Right kidney (tissue), 1 donor: ENCODE measurements at regions not wholly inside any gene's neighbourhood (a gene's known extent, or its start where the extent isn't known, plus 50 kb on each side); places are given as distances from the start of the nearest gene placed in this dataset.

ENCODE experiments used
- DNase-seq: peaks from one replicate; pipeline ENCODE4 v3.0.0-alpha.2; 2016

DNA sequence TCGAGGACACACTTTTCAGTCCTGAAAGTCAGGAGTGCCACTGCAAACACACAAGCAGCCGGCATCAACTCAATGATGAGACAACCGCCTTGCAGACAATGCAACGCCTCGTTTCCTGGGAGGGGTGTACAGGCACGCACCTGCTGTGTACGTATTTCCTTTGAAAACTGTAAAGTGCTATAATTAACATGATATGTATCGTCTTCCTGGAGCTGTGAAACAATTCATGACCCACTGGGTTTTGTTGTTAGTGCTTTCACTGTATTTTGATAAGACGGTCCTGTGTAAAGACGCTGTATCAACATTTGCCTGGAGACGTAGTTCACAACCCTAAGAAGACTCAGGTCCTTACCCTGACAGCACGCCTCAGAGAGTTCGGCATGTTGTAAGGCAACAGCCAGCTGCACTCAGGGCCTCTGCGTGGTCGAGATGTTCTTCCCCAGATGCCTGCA is 105.7 kb upstream of the ANO1 start:
- DNase-seq = no peak

DNA sequence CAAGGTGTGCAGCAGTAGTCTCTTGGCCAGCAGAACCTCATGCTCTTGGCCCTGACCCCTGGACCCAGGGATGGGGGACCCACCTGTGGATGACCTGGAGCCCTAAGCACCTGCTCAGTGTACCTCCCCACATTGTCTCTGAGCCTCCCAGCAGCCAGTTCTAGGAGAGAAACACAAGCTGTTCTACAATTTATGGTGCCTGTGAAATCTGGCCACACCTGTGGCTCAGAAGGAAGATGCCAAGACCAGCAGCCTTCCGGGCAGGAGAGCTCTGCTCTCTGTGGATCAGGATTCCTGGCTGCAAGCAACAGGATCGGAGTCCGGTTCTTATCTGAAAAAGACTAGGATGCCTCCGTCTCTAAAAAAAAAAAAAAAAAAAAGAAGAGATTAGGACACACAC is 103.6 kb upstream of the ANO1 start:
- DNase-seq = no peak

DNA sequence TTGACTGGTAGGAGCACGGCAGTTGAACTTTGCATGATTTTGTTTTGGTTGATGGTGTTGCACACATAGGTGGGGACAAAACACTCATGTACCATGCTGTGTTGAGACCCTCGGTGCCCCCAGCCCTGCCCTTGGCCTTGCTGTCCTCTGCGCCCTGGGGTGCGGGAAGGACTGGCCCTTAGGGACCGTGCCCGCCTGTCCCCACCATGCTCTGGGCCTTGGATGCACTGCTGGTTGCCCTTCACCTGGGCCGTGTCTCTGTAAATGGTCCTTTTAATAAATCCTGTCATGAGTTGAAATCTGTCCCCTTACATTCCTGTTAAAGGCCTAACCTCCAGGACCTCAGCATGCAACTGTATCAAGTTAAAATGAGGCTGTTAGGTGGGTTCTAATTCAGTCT is 102.3 kb upstream of the ANO1 start:
- no peak for DNase-seq

DNA sequence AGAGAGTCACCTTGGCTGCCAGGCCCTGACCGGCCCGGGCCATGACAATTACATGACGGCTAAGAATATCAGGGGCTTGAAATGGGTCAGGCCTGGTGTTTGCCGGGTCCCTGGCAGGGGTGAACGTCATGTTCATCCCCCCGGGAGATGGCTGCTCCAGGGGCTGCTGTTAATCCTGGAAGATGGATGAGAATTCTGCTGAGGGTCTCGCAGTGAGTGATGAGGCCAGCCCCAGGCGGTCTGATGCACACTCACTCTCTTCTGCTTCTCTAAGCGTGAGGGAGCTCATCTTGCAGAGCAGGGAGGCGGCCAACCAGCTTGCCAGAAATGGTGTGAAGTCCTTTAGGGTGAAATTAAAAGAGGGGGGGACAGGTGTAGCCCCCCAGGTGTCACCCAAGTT is 101.3 kb upstream of the ANO1 start:
- no peak for DNase-seq

DNA sequence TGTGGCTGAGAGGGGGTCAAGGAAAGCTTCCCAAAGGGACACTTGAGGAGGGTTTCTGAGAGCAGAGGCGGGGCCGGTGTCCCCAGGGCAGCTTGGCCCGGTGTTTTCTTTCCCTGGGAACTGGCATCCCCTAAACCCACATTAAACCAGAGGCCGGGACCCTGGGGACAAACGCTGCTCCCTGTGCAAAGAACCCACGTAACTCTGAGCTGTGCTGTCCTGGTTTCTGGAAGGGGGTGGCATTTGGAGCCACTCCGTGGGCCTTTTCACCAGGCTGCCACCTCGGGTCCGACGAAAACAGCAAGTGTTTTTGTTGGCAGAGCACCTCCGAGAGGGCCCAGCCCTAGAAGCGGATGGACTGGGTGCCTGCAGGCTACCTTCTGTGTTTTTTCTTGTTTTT is 100.2 kb upstream of the ANO1 start:
- DNase-seq = no peak

DNA sequence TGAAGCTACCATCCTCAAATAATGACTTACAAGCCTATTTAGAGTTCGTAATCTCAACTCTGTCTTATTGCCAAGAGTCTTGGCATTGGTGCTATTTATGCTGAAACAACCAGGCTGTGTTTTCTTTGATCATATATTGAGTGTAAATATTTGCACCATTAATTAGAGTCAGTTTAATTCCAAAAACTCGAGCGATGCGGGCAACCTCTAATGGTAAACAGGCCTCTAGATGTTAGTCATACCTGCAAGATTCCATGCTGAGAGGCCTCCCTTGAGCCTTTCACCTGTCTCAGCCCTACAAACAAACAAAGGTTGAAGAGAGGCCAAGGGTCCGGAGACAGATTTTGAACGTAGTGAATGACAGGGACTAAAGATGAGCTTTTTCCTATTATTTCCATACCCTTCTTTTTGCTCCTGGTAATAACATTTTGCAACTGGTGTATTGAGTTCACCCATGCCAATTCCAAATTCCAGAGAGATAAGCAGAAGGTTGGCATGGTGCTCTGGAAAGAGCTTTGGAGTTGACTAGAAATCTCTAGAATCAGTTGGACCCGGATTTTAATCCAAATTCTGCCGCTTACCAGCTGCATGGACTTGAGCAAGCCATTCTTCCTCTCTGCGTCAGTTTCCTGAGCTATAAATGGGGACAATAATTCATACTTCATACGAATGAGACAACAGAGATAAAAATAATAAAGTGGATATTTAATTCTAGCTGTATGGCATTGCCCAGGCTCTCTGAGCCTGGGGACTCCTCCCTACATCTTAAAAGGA is 99.1 kb upstream of the ANO1 start:
- DNase-seq = no peak

DNA sequence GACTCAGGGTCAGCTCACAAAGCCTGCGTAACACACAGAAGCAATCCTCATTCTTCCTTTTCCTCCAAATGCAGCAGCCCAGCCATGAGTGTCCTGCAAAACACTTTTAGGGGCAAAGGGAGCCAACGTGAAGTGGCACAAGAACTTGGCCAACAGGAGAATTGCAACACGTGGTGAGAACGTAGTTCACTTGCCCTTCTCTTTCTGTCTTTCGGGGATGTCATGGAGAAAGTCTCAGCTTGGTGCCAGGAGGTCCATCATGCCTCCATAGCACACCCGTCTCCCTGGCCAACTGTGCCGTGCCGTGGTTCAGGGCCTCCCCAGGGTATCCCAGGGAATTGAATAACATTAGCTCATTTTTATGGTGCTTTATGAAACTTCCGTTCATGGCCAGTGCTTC is 98.5 kb upstream of the ANO1 start:
- no peak for DNase-seq

DNA sequence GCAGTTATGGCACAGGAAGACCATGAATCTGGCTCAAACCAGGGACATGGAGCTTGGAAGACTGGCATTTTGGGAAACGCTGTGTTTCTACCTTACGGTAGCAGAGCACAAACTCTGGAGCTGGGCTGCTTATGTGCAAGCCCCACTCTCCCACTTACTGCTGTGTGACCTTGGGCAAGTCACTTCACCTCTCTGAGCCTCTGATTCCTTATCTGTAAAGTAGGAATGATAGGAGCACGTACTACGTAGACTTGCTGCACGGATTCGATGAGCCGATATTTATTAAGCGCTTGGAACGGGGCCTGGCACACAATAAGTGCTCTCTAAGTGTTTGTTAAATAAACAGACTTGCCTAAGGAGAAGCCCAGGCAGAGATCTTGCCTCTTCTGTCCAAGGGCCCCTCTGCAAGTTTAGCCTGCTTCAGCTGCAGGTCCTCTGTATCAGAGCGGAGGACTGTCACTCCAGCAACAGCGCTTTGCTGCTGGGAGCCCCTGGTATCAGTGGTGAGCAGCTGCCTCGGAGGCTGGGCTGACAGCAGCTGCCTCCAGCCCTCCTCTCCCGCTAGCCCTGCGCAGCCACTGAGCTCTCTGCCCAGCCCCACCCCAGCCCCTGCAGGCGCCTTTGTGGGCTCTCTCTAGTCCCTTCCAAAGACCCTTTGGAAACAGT is 96.9 kb upstream of the ANO1 start:
- DNase-seq = no peak

DNA sequence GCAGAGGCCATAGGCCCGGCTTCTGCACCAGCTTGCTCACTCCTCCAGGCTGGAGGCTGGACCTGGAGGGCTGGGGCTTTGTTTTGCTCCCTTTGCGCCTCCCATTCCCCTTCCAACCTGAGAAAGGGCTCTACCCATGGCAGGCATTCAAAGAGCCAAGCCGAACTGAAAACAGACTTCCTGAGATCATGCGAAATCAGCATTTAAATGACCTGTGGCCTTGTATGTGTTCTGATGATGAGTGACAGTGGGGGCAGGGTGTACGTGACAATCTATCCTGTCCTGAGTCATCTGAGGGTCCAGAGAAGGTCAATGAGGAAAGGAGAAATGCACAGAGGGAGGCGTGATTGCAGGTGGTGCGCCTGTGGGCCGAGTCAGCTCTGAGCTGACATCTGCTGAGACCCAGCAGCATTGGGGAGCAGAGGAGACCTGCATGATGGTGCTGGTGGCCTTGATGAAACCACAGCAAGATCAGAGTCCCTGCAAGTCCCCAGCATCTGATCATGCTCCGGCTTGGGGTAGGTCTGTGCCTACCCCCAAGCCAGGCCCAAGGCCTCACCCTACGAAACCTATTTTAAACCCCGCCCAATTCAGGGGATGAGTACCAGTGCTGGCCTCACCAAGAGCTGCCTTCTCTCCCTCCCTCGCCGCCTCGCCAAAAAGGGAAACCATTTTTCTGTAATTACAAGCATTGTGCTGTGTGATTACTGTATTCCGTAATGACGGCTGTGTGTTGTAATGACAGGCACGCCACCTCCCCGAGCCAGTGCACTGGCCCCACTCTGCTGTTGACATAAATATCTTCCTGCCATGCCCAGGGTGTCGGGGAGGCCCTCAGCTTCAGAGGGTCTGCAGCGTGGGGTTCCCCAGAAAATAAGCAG is 95.2 kb upstream of the ANO1 start:
- DNase-seq = no peak

DNA sequence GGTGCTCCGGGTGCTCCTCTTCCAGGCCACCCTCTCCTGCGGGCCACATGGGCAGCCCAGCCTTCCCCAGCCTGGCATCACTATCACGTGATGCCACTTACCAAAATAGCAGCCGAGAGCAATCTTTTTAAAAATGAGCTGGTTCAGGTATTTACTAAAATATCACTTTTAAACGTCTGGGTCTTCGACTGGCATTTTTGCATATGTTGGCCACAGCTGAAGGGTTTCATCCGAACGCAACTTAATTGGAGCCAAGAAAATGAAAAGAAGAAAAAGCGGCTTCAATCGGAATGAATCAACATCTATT is 94.6 kb upstream of the ANO1 start:
- no peak for DNase-seq

DNA sequence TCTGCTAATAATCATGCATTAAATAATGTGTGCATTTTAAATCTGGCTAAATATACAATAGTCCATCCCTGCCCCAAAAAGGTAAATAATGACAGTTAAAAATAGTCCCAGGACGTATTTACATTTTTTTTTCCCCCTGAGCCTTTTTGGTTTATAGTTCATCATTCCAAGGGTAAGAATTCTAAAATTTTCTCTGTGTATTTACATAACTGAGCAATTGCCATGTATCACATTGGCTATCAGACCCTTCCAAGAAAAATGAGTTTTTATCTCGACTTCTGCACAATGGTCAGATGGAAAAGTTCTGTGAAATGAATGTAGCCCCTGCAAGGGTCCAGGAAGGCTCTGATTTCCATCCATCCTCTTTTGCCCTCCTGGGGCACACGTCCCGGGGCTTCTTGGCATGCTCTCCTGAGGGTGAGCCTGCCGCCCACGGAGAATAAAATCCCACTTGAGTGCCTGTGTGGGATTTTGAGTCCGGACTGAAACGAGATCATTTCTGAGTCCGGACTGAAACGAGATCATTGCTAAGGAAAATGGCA is 94.1 kb upstream of the ANO1 start:
- no peak for DNase-seq

DNA sequence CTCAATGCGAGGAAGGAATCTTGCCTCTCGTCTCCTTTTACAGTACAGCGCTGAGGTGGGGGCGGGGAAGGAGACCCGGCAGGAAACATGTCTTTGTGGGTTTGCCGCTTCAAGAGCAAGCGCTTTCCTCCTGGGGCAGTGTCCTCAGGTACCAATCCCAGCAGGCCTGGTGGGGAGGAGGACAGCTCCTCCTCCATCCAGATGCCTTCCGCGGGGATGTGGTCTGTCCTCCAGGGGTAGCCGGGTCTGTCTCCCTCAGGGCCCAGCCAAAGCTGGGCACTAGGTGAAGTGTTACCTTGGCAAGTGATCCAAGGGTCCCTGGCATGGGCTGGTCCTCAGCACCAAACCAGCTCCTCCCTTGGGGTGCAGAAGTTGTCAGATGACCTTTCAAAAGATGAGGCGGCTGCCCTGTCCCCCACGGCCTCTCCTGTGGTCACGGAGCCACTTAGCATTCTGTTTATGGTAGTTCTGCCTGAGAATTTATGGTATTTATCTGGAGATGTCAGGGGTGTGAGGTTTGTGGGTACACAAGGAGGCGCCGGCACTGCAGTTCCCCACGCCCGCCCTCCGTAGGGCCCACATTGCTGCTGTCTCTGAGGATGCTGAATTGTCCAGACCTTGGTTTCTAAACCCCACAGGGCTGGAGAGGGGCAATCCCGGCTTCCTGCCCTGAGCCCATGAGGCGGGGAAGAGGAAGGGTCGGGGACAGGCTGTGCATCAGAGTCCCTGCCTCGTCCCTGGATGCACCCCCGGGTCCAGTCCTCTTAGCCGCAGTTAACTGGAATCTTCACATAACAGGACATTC is 93.5 kb upstream of the ANO1 start:
- peak; percentile 32 for DNase-seq

DNA sequence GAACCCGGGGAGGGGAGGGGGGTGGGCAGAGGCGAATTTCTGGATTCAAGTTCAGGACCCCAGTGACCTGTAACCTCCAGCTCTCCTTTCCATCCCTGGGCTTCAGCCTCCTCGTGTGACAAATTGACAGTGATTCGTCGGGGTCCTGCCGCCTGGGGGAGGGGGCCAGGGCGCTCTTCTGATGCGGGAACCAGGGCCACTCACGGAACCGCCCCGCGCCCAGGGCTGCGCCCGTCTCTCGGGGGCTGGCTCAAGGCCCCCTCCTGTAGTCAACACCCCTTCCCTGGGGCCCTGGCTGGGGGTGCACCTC is 92.8 kb upstream of the ANO1 start:
- DNase-seq = peak; percentile 45

DNA sequence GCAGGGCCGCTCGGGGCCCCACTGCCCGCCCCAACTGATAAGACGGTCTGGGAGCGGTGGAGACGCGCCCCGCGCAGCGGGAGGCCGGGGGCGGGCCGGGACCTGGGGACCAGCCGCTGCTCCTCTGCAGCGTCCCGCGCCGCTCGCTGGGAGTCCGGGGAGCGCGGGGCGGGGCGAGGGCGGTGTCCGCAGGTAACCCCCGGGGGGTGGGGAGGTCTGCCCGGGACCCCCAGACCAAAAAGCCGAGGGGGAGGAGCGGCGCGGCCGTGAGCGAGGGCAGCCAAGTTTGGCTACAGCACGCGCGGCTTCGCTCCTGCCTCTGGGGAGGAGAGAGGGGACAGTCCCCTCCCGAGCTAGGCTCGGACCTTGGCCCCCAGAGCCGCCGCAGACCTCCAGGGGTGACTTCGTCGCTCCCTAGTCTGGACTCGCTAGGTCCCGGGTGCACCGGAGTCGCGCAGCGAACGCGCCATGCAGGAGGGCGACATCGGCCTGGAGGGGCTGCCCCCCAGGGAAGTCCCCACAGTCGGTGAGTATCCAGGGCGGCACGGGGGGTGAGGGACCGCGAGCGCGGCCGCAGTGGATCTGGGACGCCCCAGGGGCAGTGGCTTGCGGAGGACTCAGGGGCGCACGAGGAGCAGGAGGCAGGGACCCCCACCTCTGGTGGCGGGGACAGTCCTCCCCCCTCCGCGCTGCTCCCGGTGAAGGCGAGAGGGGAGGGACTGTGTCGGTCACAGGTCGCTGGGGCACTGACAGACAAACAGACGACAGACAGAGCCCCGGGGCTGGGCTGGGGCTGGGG is 92.3 kb upstream of the ANO1 start:
- DNase-seq = peak; percentile 43

DNA sequence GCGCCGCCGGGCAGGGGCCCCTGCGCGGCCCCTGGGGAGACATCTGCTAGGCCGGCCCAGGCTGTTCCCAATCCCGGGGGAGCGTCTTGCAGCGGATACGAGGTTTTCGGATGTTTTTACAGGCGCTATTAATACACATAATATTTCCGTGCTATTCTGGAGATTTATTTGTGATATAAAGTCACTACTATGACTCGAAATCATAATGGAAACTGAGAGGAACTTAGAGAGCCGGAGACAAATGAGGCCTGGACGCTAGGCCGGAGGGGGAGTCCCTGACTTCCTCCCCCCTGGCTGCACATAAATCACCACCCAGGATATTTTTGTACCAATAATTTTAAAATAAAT is 91.7 kb upstream of the ANO1 start:
- no peak for DNase-seq

DNA sequence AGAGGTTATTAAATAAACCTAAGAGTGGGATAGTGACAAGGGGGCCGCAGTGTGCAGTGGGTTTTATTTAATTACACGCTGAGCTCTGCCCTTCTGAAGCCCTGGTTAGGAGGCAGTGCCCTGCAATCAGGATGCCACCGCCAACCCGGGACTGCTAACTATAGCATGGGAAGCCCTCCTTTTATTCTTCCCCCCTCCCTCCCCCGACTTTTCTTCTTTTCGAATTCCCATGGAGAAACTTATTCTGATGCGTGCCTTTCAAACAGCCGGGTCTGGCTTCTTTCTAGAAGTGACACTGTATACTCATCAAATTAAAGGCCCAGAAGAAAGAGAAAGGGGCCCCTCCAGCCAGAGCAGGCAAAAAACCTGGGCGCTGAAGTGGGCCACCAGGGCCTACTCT is 91.3 kb upstream of the ANO1 start:
- DNase-seq = no peak

DNA sequence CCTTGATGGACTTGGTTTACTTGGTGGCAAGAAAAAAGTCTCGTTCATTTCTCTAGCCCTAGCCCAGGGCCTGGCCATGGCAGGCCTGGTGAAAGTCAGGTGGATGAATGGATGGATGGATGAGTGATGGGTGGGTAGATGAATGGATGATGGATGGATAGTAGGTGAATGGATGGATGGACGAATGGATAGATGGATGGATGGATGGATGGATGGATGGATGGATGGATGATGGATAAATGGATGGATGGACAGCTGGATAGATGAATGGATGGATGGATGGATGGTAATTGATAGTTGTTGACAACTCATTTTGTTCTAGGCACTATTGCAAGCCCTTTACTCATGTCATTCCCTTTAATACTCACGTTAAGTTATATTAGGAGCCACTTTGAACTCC is 86.1 kb upstream of the ANO1 start:
- DNase-seq = no peak

DNA sequence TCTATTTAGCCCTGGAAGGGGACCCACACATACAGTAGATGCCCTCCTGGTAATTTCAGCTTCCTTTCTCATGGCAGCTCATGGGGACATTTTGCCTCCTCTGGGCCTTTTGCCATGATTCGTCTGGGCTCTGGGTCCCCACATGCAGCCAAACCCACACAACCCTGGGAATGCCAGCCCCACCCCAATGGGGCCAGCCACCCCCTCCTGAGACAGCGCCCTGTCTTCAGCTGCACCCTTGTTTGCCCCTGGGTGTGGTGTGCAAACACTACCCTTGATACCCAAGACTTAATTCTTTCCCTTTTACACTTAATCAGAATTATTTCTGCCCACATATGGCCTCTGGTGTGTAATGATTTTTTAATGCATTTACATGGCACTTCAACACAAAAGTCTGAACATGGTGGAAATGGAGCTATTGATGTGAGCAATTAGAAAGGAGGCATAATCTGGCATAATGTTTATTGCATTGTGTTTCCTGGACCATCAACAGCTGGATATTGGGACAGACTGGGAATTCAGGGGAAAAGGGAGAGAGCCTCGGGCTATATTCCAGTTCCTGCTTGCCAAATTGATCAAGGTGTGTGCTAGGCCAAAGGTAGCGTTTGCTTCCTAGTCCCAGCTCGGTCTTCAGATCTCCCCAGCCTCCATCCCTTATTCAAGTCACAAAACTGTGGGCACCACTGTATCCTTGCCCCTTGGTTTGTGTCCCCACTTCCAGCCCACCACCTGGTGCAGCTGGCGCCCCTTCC is 85.0 kb upstream of the ANO1 start:
- DNase-seq = no peak

DNA sequence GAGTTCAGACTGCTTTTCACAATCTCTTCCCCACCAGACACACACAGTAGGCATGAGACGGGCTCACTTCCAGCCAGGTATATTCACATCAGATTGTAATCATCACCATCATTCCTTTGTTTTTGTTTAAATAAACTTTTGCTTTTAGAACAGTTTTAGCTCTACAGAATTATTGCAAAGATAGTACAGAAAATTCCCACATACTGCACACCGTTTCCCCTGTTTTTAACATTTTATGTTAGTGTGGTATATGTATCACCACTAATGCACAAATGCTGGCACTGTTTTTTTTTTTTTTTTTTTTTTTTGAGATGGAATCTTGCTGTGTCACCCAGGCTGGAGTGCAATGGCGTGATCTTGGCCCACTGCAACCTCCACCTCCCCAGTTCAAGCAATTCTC is 83.3 kb upstream of the ANO1 start:
- DNase-seq = no peak

DNA sequence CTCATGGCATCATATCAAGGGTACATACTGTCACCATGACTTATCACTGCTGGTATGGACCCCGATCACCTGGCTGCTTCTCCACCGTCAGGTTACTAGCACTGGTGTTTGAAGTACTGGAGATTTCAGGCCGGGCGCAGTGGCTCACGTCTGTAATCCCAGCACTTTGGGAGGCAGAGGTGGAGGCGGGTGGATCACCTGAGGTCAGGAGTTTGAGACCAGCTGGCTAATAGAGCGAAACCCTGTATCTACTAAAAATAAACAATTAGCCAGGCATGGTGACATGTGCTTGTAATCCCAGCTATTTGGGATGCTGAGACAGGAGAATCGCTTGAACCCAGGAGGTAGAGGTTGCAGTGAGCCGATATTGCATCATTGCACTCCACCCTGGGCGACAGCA is 82.4 kb upstream of the ANO1 start:
- DNase-seq = no peak

DNA sequence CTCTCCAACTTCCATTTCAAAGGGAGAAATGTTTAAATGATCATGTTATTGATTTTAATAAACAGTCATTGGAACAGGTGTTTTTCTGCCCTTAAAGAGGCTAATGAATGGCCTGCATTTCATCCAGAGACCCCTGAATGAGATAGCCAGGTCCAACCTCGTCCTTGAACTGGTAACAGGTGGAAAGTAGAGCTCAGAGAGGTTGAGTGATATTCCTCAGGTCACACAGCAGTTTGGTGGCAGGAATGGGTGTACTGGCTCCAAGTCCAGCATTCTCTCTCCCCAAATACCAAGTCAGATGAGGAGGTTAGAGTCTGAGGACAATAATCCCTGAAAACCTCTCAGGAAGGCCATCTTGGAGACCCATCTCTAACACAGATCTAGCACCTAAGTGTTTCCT is 81.7 kb upstream of the ANO1 start:
- no peak for DNase-seq
